SH-SY5Y (cell line): ENCODE measurements at regions not wholly inside any gene's neighbourhood (a gene's known extent, or its start where the extent isn't known, plus 50 kb on each side); places are given as distances from the start of the nearest gene placed in this dataset.

Experiments used
- GATA2 ChIP-seq: IDR thresholded peaks from 2 replicates; pipeline ENCODE4 v1.6.1; 2011; ENCODE audit warnings: mild to moderate bottlenecking, low read depth, low read length
- GATA3 ChIP-seq: IDR thresholded peaks from 2 replicates; pipeline ENCODE4 v1.6.1; 2011; ENCODE audit warnings: low read depth, mild to moderate bottlenecking, low read length, moderate library complexity

DNA sequence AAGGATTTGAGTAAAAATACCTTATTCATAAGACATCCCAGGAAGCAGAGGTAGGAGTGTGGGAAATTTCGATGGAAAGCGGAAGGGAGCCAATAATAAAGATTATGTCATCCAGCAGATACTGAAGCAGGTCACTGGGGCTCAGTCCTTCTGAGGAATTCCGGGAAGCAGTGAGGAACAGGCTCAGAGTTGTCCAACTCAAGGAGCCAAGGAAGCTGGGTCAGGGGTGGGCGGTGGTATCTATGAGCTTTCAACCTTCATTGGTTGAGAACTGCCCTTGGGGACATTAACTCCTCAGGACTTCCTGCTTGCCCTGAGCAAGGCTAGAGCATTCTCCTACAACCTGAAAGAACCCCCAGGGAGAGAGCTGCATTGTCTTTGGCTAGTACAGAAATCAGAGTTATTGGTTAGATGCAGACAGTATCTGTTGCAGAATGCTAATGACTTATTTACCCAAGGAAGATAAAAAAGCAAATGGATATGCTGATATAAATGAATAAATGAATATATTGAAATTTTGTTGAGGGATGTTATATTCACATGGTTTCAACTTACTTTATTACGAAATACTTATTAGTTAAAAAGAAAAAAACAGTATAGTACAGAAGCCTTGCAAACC lies 68.2 kb downstream of the DMP1 start:
- TF ChIP-seq GATA3 (no peak), GATA2 (no peak)
